DMS153 treated with DMSO at 0.1 percent for 48 hours (cell line): ENCODE measurements at regions not wholly inside any gene's neighbourhood (a gene's known extent, or its start where the extent isn't known, plus 50 kb on each side); places are given as distances from the start of the nearest gene placed in this dataset.

ENCODE experiments used
- DNase-seq: peaks from one replicate; lab custom pipeline; 2025; ENCODE audit not compliant: unreplicated experiment; lab: John Stamatoyannopoulos, UW

GRCh38 chr14:65872536-65872935 lies 460.0 kb downstream of the FUT8 start:
- DNase-seq = no peak

- no peak for DNase-seq
These were observed 464.6 kb downstream of the FUT8 start for GRCh38 chr14:65877166-65877565.

- no peak for DNase-seq
These were observed 465.1 kb downstream of the FUT8 start for GRCh38 chr14:65877624-65878023.

- DNase-seq = no peak
These were observed 466.1 kb downstream of the FUT8 start for GRCh38 chr14:65878586-65878985.

- no peak for DNase-seq
These were observed 466.9 kb downstream of the FUT8 start for GRCh38 chr14:65879248-65880009.

- no peak for DNase-seq
These were observed 468.0 kb downstream of the FUT8 start for GRCh38 chr14:65880507-65880906.

GRCh38 chr14:65881642-65882041 lies 469.1 kb downstream of the FUT8 start:
- no peak for DNase-seq

- DNase-seq = no peak
These were observed 476.1 kb downstream of the FUT8 start for GRCh38 chr14:65888677-65889076.

GRCh38 chr14:65892315-65892714 lies 479.8 kb downstream of the FUT8 start:
- no peak for DNase-seq

- no peak for DNase-seq
These were observed 487.6 kb downstream of the FUT8 start for GRCh38 chr14:65900164-65900563.

GRCh38 chr14:65901595-65901994 lies 489.1 kb downstream of the FUT8 start:
- no peak for DNase-seq

- no peak for DNase-seq
These were observed 492.5 kb downstream of the FUT8 start for GRCh38 chr14:65904988-65905387.

- no peak for DNase-seq
These were observed 493.8 kb downstream of the FUT8 start for GRCh38 chr14:65906344-65906743.

- DNase-seq = no peak
These were observed 494.4 kb downstream of the FUT8 start for GRCh38 chr14:65906948-65907347.

- no peak for DNase-seq
These were observed 497.7 kb downstream of the FUT8 start for GRCh38 chr14:65910108-65910786.

GRCh38 chr14:65915125-65915524 lies 502.6 kb downstream of the FUT8 start:
- DNase-seq = no peak

- DNase-seq = no peak
These were observed 503.5 kb downstream of the FUT8 start for GRCh38 chr14:65916055-65916454.

- DNase-seq = no peak
These were observed 508.5 kb downstream of the FUT8 start for GRCh38 chr14:65920996-65921395.

GRCh38 chr14:65922142-65922541 lies 509.6 kb downstream of the FUT8 start:
- no peak for DNase-seq

GRCh38 chr14:65926504-65926903 lies 514.0 kb downstream of the FUT8 start:
- DNase-seq = no peak

- no peak for DNase-seq
These were observed 514.6 kb downstream of the FUT8 start for GRCh38 chr14:65926935-65927700.

- peak; percentile 23 for DNase-seq
These were observed 515.4 kb downstream of the FUT8 start for GRCh38 chr14:65927931-65928356.
